ENCODE measurements at regions not wholly inside any gene's neighbourhood (a gene's known extent, or its start where the extent isn't known, plus 50 kb on each side); places are given as distances from the start of the nearest gene placed in this dataset.

GRCh38 chr7:47651355-47652317, 69.7 kb upstream of the TNS3 start:
- Histone ChIP-seq H3K56ac (replicated peaks; ENCODE audit: insufficient read length, low read depth, low read length) (no peak overlapping the region), H4K5ac (ENCODE audit: insufficient read length, low read depth, low read length) (no peak overlapping the region), H3K4ac (replicated peaks; ENCODE audit: insufficient read length, low read depth, low read length) (no peak overlapping the region), H2BK20ac (ENCODE audit: low read length) (no peak overlapping the region), H3K4me3 (ENCODE audit: extremely low read depth in 1 of 4, insufficient read depth in 2 of 4, low read depth in 3 of 4, low read length in 4 of 4) (no peak overlapping the region), H2AK5ac (ENCODE audit: low read depth, low read length) (no peak overlapping the region), H3K9me3 (ENCODE audit: insufficient read depth in 2 of 2, low read depth in 1 of 2, low read length in 1 of 2) (no peaks in the 10 kb centered on the region), H4K8ac (ENCODE audit: extremely low read depth, insufficient read depth, low read length) (no peak overlapping the region), H2AFZ (ENCODE audit: low read length) (no peak overlapping the region), H3K9ac (replicated peaks in 1 of 4; ENCODE audit: extremely low read depth in 1 of 4, low read depth in 3 of 4, low read length in 3 of 4) (no peak overlapping the region), H4K91ac (replicated peaks; ENCODE audit: insufficient read length, low read length) (no peak overlapping the region), H2BK15ac (ENCODE audit: low read length) (no peak overlapping the region), H2BK5ac (ENCODE audit: low read depth, low read length) (no peak overlapping the region), H2BK120ac (replicated peaks; ENCODE audit: low read depth, low read length) (no peak overlapping the region), H3K14ac (ENCODE audit: insufficient read length) (no peak overlapping the region), H4K20me1 (replicated peaks in 1 of 2; ENCODE audit: control insufficient read depth in 1 of 2, insufficient read depth in 2 of 2, low read length in 2 of 2) (no peaks in the 10 kb centered on the region), H3K27ac (ENCODE audit: low read depth, low read length) (no peak overlapping the region), H2BK12ac (ENCODE audit: low read depth, low read length) (no peak overlapping the region), H3K27me3 (replicated peaks in 1 of 4; ENCODE audit: control insufficient read depth in 3 of 4, extremely low read depth in 1 of 4, insufficient read depth in 3 of 4, low read length in 3 of 4) (no peaks in the 10 kb centered on the region), H3K36me3 (ENCODE audit: control insufficient read depth in 2 of 4, insufficient read depth in 4 of 4, low read length in 3 of 4) (no peaks in the 10 kb centered on the region), H3K4me2 (ENCODE audit: insufficient read depth in 1 of 2, low read depth in 2 of 2, low read length in 2 of 2) (no peak overlapping the region), H3K18ac (ENCODE audit: extremely low read depth, low read length) (no peak overlapping the region), H3K79me1 (ENCODE audit: low read depth, low read length) (no peaks in the 10 kb centered on the region), H3K4me1 (replicated peaks in 1 of 4; ENCODE audit: control insufficient read depth in 3 of 4, insufficient read depth in 4 of 4, low read length in 3 of 4) (peaks cover 0 to 12% (median 3%) of the 10 kb centered on the region in 4 experiments; a peak in 3 of 7 replicates), H3K23ac (ENCODE audit: insufficient read length) (no peak overlapping the region), H3K23me2 (ENCODE audit: low read depth, low read length) (no peaks in the 10 kb centered on the region), H3K79me2 (ENCODE audit: control insufficient read depth in 1 of 2, insufficient read depth in 2 of 2, low read length in 2 of 2) (no peaks in the 10 kb centered on the region)
- DNase-seq (ENCODE audit: low read depth in 1 of 2, low spot score in 2 of 2) (no peak), FAIRE-seq (no peak)
- TF ChIP-seq KDM1A (IDR thresholded peaks at IDR 0.05; ENCODE audit: borderline replicate concordance, low read length) (no peak), GABPA (IDR thresholded peaks at IDR 0.05; ENCODE audit: borderline replicate concordance, insufficient read depth, low read length) (no peak), HDAC2 (IDR thresholded peaks at IDR 0.05; ENCODE audit: borderline replicate concordance in 1 of 2, low read depth in 2 of 2, low read length in 2 of 2) (no peak), CTBP2 (IDR thresholded peaks at IDR 0.05; ENCODE audit: borderline replicate concordance, insufficient read depth, insufficient read length, low read length) (no peak), TAF1 (IDR thresholded peaks at IDR 0.05; ENCODE audit: low read depth, low read length) (no peak), POLR2A (IDR thresholded peaks at IDR 0.05; ENCODE audit: control extremely low read depth in 1 of 2, low read depth in 2 of 2, low read length in 2 of 2) (no peak), POU5F1 (IDR thresholded peaks at IDR 0.05; ENCODE audit: low read depth, low read length) (no peak), RBBP5 (IDR thresholded peaks at IDR 0.05; ENCODE audit: borderline replicate concordance, low read depth, low read length) (no peak), BACH1 (IDR thresholded peaks at IDR 0.05; ENCODE audit: low read length) (no peak)
- ChIA-PET CTCF (ENCODE audit: partially characterized antibody) (interaction anchor here (0.7 kb wide), 1 partner anchor 60 kb away, joined by 4 read pairs; no protein-coding TSS in a partner anchor), POLR2A (ENCODE audit: partially characterized antibody) (no interaction called here)
- WGBS, 2 experiments (ENCODE audit: extremely low coverage in 1 of 2, insufficient coverage in 1 of 2, insufficient read length in 1 of 2, insufficient replicate concordance in 2 of 2, low coverage in 1 of 2, low lambda C conversion rate in 2 of 2, missing lambda C conversion rate in 1 of 2) = 90% methylated on average over 11 of the region's 11 CpGs; no CpG with 5 or more reads in 1 of the 2 experiments
